ENCODE measurements at regions not wholly inside any gene's neighbourhood (a gene's known extent, or its start where the extent isn't known, plus 50 kb on each side); places are given as distances from the start of the nearest gene placed in this dataset.

DNA sequence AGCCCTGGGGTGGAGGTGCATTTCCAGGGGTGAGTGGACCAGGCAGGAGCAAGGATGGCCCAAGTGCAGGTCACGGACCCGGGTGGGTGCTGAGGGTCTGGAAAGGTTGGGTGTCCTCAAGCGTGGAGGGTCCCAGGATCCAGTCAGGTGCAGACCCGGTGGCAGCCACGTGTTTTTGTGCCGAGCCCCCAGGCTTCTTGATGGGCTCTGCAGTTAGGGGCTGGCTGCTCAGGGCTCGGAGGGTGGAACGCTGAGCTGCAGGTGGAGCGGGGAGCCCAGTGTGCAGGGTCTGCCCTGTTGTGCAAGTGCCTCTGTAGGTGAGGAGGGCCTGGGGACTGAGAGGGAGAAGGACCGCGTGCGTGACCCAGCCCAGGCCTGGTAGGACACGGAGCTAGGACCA is 70.9 kb upstream of the HLA-E start:
- DNase-seq (ENCODE audit: low read depth): no peak
- no peak overlapping the region for H3K4me3 ChIP-seq (ENCODE audit: low read length)
- TF ChIP-seq, protein P1, sequence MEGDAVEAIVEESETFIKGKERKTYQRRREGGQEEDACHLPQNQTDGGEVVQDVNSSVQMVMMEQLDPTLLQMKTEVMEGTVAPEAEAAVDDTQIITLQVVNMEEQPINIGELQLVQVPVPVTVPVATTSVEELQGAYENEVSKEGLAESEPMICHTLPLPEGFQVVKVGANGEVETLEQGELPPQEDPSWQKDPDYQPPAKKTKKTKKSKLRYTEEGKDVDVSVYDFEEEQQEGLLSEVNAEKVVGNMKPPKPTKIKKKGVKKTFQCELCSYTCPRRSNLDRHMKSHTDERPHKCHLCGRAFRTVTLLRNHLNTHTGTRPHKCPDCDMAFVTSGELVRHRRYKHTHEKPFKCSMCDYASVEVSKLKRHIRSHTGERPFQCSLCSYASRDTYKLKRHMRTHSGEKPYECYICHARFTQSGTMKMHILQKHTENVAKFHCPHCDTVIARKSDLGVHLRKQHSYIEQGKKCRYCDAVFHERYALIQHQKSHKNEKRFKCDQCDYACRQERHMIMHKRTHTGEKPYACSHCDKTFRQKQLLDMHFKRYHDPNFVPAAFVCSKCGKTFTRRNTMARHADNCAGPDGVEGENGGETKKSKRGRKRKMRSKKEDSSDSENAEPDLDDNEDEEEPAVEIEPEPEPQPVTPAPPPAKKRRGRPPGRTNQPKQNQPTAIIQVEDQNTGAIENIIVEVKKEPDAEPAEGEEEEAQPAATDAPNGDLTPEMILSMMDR (conservative IDR thresholded peaks at IDR 0.05; ENCODE audit: low read depth, low read length): no peak

DNA sequence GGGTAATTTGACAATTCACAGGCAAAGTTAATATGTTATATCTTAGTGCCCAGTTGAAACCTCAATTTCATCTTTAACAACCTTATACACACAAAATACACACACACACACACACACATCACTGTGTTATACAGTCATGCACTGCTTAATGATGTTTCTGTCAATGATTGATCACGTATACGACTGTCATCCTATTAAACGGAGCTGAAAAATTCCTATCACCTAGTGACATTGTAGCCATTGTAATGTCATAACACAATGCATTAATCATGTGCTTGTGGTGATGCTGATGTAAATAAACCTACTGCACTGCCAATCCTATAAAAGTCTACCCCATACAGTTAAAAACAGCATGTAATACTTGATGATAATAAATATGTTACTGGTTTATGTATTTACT is 64.8 kb upstream of the HLA-E start:
- TF ChIP-seq, protein P1 (conservative IDR thresholded peaks at IDR 0.05; ENCODE audit: low read depth, low read length): no peak
- DNase-seq (ENCODE audit: low read depth): no peak
- no peak overlapping the region for H3K4me3 ChIP-seq (ENCODE audit: low read length)
